ENCODE measurements at regions not wholly inside any gene's neighbourhood (a gene's known extent, or its start where the extent isn't known, plus 50 kb on each side); places are given as distances from the start of the nearest gene placed in this dataset.

DNA sequence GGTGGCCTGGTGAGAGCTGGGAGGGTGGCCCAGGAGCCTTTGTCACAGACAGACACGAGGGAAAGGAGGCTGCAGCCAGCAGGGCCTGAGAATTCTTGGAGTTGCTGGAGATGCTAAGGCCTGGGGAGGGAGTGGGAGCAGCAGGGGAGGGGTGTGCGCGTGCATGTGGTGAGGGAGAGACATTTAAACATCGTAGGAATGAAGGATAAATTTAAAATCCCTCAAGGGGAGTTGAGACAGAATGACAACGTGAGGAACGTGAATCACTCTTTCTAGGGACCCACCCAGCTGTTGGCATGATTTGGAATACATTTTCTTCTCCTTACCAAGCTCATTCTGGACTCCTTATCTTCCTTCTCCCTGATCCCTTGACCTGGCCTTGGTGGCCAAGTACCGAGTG, 73.3 kb upstream of the CACNA1E start:
- no peaks in the 10 kb centered on the region for H3K36me3 ChIP-seq
- no peaks in the 10 kb centered on the region for H3K27me3 ChIP-seq
- no peaks in the 10 kb centered on the region for H3K4me1 ChIP-seq
- no peaks in the 10 kb centered on the region for H3K9me3 ChIP-seq
- no peak for DNase-seq
- no peak overlapping the region for H3K27ac ChIP-seq
- H3K4me3 ChIP-seq = no peak overlapping the region
- no peak for TF ChIP-seq POLR2A (IDR thresholded peaks at IDR 0.05)
- TF ChIP-seq, protein P1, sequence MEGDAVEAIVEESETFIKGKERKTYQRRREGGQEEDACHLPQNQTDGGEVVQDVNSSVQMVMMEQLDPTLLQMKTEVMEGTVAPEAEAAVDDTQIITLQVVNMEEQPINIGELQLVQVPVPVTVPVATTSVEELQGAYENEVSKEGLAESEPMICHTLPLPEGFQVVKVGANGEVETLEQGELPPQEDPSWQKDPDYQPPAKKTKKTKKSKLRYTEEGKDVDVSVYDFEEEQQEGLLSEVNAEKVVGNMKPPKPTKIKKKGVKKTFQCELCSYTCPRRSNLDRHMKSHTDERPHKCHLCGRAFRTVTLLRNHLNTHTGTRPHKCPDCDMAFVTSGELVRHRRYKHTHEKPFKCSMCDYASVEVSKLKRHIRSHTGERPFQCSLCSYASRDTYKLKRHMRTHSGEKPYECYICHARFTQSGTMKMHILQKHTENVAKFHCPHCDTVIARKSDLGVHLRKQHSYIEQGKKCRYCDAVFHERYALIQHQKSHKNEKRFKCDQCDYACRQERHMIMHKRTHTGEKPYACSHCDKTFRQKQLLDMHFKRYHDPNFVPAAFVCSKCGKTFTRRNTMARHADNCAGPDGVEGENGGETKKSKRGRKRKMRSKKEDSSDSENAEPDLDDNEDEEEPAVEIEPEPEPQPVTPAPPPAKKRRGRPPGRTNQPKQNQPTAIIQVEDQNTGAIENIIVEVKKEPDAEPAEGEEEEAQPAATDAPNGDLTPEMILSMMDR (IDR thresholded peaks at IDR 0.05) = no peak
- intact Hi-C loops (cut with DNase I; ENCODE audit: low total_unique reads) = no loop called here

DNA sequence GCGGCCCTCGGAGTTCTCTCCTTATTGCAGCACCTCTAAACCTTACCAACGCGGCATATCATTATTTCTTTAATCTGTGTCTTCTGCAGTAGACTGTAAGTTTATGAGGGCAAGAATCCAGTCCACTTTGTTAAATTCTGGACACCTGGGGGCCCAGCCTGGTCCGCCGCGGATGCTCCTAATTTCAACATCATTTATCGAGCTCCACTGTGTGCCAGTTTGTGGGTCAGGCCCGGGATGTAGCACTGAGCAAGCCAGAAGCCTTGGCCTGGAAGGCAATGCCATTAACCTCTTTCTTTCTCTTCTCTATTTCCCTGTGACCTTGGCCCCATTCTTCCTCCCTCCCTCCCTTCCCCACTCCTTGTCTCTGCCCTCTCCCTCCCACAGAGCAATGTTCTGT, 70.6 kb upstream of the CACNA1E start:
- intact Hi-C loops (cut with DNase I; ENCODE audit: low total_unique reads) = no loop called here
- no peak overlapping the region for H3K27ac ChIP-seq

DNA sequence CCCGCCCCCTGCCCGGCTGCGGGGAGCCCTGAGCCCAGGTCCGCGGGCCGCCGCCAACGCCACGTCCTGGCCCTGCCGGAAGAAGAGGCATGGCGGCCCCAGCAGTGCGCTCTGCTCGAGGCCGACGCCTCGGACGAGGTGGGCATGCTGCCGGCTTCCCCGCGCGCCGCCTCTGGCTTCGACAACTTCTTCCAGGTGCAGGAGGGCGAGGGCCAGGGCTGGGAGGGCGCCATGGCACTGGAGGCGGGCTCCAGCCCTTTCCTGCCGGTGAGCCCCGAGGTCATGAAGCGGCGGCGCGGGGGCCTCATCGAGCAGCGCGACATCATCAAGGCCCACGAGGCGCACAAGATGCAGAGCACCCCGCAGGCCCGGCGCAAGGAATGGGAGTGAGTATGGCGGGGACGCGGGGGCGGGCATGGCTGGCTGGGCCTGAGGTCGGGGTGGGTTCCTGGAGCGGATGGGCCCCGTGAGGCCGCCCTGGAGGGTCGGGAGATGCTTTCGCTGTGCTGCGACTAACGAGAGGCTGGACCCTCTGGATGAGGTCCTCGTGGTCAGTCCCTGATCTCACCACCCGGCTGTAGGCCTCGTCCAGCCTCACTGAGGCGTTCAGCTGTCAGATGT, 70.0 kb upstream of the CACNA1E start:
- H3K4me3 ChIP-seq = no peak overlapping the region

More for the DNA sequence above, 70.6 kb upstream of the CACNA1E start:
- no peaks in the 10 kb centered on the region for H3K36me3 ChIP-seq
- no peaks in the 10 kb centered on the region for H3K9me3 ChIP-seq
- DNase-seq = no peak
- no peaks in the 10 kb centered on the region for H3K4me1 ChIP-seq
- H3K4me3 ChIP-seq = no peak overlapping the region
- no peak for TF ChIP-seq POLR2A (IDR thresholded peaks at IDR 0.05)
- TF ChIP-seq, protein P1 (IDR thresholded peaks at IDR 0.05) = no peak
- no peaks in the 10 kb centered on the region for H3K27me3 ChIP-seq

DNA sequence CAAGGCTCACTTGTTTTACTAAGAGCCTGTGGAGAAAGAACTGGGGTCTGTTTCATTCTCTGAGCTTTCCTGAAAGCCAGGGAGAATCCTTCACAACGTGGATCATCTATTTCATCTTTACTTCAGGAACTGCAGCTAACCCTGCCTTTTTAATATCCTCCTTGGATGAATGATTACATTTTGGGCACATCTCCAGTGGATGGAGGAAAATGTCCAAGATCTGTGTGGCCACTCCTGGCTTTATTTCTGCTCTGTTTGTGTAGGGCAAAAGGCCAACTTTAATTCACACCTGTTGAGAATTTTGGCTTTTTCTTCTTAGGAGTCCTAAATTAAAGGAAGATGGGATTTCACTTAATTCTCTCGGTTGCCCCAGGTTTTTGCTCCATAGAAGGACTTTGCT, 69.5 kb upstream of the CACNA1E start:
- no peaks in the 10 kb centered on the region for H3K4me1 ChIP-seq
- H3K36me3 ChIP-seq = no peaks in the 10 kb centered on the region
- H3K4me3 ChIP-seq = no peak overlapping the region
- no peak overlapping the region for H3K27ac ChIP-seq
- no peak for TF ChIP-seq POLR2A (IDR thresholded peaks at IDR 0.05)
- TF ChIP-seq, protein P1 (IDR thresholded peaks at IDR 0.05) = no peak
- no peaks in the 10 kb centered on the region for H3K27me3 ChIP-seq
- no peaks in the 10 kb centered on the region for H3K9me3 ChIP-seq
- DNase-seq = no peak
- intact Hi-C loops (cut with DNase I; ENCODE audit: low total_unique reads) = no loop called here

More for the DNA sequence above, 70.0 kb upstream of the CACNA1E start:
- DNase-seq = no peak
- TF ChIP-seq, protein P1 (IDR thresholded peaks at IDR 0.05) = no peak
- TF ChIP-seq POLR2A (IDR thresholded peaks at IDR 0.05) = no peak
- intact Hi-C loops (cut with DNase I; ENCODE audit: low total_unique reads) = no loop called here
- no peaks in the 10 kb centered on the region for H3K4me1 ChIP-seq
- H3K27me3 ChIP-seq = no peaks in the 10 kb centered on the region
- no peaks in the 10 kb centered on the region for H3K9me3 ChIP-seq
- H3K36me3 ChIP-seq = no peaks in the 10 kb centered on the region
- no peak overlapping the region for H3K27ac ChIP-seq

DNA sequence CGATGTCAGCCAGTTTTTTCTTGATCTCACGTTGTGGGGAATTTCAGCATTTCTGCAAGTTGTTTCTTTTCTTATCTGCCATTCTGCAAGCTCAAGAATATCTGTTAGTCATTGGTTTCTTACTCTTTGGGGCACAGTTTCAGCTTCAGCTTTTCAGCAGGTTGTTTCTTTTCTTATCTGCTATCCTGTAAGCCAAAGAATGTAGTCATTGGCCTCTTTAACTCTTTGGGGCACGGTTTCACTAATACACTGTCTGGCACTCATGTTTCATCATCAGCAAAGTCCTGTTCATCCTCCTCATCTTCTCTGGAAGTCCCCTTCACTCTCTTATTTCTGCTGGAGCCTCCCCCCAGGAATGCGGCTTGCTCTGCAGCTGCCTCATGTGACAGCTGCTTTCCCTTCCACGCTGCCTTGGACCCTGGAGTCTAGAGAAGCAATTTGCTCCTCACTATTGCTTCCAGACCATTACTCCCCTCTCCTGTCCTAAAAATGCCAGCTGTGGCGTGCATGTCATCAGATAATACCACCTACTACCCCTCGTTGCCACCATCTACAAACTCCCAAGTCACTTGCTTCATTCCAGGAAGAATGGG, 67.0 kb upstream of the CACNA1E start:
- intact Hi-C loops (cut with DNase I; ENCODE audit: low total_unique reads) = no loop called here
- Histone ChIP-seq H3K9me3 (no peaks in the 10 kb centered on the region), H3K27me3 (no peaks in the 10 kb centered on the region), H3K36me3 (no peaks in the 10 kb centered on the region), H3K4me3 (no peak overlapping the region), H3K27ac (no peak overlapping the region), H3K4me1 (no peaks in the 10 kb centered on the region)
- no peak for DNase-seq
- TF ChIP-seq POLR2A (IDR thresholded peaks at IDR 0.05) = no peak
- TF ChIP-seq, protein P1 (IDR thresholded peaks at IDR 0.05) = no peak
